SW 1271 (cell line): ENCODE measurements at regions not wholly inside any gene's neighbourhood (a gene's known extent, or its start where the extent isn't known, plus 50 kb on each side); places are given as distances from the start of the nearest gene placed in this dataset.

Source experiments
- DNase-seq, 2 experiments: peaks; one replicate each; lab custom pipeline; 2025; lab: John Stamatoyannopoulos, UW

DNA sequence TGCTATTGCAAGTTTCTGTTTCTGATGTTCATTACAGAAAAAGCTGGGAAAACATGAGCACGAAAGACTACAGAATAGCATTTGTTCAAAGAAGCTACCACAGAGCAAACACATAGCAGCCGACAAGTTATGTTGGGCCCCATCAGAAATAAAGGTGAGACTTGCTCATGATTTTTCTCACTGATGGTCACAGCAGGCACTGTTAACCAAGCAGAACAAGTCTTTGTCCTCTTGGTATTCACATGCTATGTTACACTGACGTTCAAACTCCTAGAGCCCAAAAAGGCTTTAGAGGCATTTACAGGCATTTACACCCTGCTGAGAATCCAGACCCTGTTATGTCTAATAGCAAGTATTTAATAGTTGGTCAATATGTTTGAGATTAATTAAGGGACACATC, 235.0 kb upstream of the HNMT start:
- no peak for DNase-seq

DNA sequence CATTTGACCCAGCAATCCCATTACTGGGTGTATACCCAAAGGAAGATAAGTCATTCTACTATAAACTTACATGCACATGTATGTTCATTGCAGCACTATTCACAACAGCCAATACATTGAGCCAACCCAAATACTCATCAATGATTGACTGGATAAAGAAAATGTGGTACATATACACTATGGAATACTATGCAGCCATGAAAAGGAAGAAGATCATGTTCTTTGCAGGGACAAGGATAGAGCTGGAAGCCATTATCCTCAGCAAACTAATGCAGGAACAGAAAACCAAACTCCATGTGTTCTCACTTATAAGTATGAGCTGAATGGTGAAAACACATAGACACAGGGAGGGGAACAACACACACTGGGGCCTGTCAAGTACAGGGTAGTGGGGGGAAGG, 226.7 kb upstream of the HNMT start:
- DNase-seq = no peak

DNA sequence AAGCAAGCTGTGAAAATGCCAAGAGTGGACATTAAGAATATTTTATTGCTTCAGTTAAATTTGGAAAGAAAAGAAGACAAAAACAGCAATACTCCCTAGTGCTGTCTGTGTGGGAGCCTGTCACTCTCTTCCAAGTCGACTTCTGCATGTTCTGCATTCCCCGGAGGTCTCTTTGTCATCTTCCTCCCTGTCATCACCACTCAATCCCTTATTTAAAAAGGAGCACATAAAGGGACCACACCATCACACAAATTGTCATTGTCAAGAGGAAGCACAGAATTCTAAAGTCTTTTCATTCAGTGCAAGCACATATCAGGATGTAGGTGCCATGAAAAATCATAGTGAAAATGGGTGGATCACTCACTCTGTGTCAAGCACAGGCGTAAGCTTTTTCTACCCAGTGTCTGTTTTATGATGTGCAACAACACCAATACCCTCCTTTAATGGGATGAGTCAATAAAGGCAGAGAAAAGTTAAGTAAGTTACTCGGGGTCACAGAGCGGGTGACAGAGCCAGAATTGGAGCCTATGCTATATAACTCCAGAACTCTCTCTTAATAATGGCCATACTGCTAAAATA, 222.4 kb upstream of the HNMT start:
- DNase-seq = no peak

DNA sequence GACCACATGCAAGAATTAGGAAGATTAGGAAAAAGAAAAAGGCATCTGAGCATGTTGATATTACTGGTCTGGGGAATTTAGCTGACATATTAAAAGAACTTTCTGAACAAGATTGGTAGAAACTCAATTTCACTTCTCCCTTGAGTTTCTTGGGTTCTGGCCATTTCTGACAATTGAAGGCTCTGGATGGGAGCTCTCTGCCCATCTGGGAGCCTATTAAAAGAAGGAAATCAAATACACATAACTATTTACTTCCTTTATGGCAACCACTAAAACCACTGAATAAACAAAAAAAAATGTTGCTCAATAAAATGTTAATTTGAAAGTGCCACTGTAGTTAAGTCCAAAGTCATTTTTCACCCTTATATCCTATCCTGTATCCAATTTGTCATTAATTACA, 216.8 kb upstream of the HNMT start:
- DNase-seq = no peak

DNA sequence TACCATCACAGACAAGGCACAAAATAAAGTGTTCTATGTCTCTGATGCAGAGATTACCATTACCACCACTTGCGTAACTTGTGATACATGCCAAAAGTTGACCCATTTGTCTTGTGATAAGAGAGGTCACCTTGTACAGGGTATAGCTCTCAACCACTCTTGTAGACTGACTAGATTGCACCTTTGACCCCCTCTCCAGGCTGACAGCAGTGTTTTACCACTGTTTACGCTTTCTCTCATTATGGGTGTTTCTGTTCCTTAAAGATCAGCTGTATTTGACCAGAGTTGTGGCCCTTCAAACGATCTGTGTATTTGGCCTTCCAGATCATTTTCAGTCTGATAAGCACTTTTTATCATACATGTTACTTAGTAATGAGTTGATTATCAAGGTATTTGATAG, 215.7 kb upstream of the HNMT start:
- DNase-seq = no peak

DNA sequence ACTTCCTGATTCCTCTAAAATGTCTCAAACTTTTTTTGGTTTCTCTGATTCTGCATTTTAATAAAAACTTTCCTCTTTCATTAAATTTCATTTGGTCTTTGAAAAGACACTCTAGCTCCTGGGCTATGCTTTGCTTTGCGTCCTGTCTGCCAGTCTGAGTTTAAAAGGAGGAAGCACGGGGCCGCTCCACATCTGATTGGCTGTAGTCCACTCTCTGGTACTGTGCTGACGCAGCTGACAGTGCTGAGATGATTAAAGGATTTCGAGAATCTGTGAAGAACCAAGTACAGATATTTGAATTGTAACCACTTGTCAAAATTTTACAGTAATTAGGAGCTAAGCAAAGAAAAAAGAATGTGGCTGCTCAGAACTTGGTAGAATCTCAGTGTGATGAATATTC, 199.6 kb upstream of the HNMT start:
- no peak for DNase-seq

DNA sequence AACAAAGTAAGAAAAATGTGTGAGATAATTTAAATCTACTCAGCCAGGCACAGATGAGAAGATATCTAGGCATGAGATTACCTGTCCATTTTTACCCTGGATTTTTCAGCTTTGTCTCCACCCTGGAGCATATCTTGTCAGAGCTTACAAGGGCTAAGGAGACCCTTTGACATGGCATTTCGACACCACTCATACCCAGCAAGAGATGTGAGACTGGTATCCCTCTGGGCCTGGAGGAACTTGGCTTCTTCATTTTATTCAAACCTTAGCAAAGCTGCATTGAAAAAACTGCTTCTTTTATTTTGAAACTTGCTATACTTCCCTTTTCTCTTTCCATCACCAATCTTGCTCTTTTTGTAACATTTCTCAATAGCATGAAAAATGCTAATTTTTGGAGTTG, 194.9 kb upstream of the HNMT start:
- no peak for DNase-seq

DNA sequence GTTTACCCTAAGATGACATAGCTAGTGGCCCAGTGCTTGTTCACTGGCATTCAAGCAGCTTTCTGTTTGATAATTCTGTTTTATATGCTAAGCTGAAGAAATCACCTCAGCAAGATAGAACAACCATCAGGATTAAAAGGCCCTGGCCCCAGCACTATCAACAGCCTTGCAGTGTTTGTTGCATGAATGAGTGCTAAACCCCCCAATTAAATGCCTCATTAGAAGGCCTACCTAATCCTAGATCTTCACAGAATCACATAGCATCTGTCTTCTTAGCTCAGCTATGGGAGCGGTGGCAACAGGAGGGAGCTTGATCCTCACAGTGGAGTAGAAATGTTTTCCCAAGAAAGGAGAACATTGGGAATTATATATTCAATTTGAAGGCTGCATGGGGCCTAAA, 194.1 kb upstream of the HNMT start:
- DNase-seq = no peak

DNA sequence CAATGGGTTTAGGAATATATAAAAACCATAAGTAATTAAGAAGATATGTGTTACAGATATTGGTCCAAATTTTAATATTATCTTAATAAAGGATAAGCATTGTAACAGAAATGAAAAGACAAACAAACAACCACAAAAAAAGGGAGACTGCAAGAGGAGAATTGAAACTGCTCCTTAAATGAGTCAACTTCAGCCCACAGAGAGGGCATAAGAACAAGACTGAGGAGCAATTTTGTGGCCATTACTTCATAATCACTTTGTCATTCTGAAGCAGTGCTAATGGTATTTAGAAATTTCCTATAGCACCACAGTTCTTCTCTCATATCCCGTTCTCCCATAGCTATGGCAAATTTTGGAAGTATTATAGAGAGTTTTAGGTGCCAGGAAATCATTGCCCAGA, 193.2 kb upstream of the HNMT start:
- no peak for DNase-seq

DNA sequence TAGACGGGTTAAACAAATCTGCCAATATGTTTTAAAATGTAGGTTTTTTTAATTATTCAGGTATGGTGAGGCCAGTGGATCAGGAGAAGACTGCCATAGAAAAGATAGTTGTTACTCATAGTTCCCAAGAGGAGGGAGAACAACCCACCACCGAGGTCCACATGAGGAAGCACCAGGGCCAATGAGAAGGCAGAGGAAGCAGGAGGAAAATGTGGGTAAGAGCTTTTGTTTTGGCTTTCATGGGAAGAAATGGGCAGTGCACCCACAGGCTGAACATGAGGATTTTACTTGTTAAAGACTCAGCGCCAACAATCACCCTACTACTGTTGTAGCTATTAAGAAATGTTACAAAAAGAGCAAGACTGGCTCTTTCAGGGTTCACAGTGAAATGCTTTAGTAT, 191.8 kb upstream of the HNMT start:
- DNase-seq = no peak

DNA sequence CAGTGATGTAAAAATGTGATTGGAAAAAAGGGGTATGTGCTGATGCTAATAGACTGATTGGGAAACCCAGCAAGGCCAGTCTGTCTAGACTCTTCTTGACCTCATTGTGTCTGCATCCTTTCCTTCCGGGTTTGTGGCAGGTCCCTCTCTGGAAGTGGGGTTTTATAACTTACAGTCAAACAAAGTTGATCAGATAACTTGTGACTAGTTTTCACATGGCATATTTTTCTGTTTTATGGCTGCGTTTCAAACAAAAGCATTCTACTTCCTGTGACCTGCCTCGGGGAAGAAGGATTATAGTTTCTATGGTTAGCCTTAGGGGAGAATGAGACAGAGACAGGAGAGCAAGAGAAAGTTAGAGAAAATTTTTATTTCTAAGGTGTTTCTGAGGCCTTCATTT, 188.7 kb upstream of the HNMT start:
- no peak for DNase-seq

DNA sequence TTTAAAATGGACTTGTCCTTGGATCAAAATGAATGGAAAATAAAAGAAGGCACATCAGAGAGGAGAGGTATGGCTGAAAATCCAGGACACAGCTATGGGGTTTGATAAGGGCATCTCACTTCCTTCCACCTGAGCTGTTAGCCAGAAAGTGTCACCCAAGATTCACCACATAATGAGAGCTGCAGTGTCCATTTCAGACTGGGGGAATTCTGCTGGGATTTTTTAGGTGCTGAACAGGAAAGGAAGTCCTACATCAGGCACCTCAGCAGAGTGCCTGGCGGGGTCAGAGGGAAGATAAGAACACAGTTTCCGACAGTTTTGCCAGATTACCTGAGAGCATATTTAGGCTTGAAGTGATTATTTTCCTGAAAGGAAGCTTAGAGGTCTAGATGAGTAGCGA, 187.6 kb upstream of the HNMT start:
- DNase-seq = no peak

DNA sequence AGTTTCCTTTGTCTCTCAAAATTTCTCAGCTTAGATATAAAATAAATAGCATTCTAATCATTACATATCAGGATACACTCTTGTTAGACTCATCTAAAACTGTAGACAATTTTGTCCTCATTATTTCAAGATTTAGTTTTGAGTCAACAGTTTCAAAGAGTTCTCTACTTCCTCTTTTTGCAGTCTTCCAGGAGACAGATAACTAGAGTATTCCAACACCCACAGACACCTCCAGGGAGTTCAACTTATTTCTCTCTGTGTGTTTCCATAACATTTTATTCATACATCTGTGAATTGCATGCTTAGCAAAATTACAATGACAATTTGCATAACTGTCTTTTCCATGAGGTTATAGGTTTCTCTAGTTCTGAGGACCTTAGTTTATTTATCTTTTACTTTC, 166.6 kb upstream of the HNMT start:
- no peak for DNase-seq

DNA sequence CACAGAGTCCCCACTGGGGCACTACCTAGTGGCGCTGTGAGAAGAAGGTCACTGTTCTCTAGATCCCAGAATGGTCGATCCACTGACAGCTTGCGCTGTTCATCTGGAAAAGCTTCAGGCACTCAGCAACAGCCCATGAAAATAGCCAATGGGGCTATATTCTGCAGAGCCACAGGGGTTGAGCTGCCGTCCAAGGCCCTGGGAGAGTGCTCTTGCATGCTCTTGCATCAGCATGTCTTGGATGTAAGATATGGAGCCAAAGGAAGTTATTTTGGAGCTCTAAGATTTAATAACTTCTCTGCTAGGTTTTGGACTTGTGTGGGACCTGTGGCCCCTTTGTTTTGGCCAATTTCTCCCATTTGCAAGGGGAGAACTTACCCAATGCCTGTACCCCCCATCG, 164.7 kb upstream of the HNMT start:
- DNase-seq = no peak

DNA sequence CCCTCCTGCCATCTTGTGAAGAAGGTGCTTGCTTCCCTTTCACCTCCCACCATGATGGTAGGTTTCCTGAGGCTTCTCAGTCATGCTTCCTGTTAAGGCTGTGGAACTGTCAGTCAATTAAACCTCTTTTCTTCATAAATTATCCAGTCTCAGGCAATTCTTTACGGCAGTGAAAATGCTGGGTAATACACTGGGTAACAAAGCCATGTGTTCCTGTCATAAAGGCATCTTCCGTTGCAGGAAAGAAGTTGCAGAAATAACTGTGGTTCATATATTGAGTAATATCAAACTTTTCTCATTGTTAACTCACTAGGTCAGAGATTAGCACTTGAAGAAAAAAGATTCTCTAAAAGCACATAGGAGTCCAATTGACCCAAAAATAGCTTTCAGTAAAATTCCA, 163.9 kb upstream of the HNMT start:
- no peak for DNase-seq

DNA sequence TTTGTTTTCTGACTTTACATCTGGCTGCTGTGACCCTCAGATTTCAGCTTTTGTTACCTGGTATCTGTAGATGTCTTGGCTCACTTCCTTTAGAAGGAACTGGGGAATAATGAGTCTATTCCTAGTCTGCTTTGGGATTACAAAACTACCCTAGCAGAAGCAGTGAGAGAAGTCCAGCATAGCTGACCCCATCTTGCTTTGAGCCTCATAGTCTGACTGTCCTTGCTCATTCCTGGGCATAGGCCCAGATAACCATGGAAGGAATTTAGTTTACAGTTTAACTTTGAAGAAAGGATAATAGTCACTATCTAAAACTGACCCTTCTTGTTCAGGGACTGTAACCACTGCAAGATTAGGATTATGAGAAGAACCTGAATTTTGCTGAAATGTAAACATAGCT, 163.0 kb upstream of the HNMT start:
- no peak for DNase-seq

DNA sequence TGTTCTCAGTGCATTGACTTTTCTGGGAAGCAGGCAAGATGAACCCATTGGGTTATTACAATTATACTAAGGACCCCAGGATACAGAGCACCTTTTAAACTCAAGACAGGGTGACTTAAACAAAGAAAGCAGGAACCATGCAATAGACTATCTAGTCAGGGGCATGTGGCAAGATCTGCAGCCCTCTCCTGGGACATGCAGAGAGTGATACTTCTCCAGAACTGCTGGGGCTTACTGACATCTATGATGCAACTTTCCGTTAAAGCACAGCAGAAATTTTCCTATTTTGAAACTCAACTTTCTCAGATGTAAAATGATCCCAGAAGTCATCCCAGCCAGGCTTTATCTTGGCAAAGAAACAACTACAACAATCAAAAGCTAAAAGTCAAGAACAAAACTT, 162.2 kb upstream of the HNMT start:
- DNase-seq = no peak

DNA sequence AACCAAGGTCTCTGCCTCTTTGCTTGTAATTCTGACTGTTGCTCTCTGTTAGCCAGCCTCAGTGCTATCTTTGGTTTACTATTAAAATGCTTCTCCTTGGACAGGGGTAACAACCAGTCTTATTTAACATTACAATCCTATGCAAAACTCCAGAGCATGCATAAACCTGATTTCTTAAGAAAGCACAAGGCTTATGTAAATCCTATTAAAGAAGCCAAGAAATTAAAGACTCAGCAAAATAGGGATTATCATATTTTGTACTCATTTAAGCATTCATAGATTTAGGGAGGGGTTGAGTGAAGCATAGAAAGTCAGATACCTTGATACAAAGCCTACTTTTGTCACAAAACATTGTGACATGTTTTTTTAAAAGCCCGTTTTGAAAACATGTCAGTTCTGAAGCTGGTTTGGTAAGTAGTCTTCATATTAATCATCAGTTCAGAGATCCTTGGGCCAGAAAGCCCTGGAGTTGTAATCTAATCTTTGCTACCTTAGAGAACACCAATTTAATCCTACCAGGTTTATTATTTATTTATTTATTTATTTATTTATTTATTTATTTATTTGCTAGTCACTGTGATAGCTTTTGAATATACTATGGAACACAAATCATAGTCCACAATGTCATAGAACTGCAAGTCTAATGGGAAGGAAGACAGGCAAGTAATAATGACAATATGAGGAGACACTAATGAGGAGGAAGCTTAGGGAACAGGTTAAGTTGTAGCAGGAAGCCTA, 158.0 kb upstream of the HNMT start:
- DNase-seq = no peak

DNA sequence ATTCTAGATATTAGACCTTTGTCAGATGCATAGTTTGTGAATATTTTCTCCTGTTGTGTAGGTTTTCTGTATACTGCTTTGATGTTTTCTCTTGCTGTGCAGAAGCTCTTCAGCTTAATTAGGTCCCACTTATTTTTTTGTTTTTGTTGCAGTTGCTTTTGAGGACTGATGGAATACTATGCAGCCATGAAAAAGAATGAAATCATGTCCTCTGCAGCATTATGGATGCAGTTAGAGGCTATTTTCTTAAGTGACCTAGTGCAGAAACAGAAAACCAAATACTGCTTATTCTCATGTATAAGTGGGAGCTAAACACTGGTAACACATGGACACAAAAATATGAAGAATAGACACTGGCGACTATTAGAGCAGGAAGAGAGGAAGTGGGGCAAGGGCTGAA, 155.0 kb upstream of the HNMT start:
- no peak for DNase-seq

DNA sequence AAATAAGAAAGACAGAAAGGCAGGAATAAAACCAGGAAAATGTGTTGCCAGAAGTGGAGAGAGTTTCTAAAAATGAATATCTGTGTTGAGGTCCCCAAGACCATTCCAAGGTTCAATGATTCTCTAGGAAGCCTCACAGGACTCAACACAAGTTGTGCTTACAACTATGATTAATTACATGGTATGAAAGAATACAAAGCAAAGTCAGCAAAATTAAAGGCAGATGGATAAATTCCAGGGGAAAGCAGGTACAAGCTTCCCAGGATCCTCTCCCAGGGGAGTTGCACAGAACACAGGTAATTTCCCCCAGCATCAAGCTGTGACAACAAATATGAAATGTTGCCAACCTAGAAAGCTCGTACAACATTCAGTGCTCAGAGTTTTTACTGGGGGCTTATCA, 154.4 kb upstream of the HNMT start:
- DNase-seq = no peak

DNA sequence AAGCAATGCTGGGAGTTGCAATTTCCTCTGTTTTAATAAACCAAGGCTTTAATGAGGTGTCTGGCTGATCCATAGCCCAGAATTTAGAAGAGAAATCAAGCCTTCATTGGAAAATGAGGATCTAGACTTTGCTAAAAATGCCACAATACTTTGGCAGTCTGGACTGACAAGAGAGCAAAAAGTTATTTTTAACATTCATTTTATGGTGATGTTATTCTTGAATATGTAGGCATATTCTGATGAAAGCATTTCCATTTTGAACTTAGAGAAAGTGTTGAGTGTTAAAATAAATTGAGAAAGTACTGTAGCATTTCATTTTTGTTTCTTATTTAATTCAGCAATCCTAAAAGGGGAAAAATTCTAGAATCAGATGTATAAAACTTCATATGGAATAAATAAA, 151.8 kb upstream of the HNMT start:
- DNase-seq = no peak

DNA sequence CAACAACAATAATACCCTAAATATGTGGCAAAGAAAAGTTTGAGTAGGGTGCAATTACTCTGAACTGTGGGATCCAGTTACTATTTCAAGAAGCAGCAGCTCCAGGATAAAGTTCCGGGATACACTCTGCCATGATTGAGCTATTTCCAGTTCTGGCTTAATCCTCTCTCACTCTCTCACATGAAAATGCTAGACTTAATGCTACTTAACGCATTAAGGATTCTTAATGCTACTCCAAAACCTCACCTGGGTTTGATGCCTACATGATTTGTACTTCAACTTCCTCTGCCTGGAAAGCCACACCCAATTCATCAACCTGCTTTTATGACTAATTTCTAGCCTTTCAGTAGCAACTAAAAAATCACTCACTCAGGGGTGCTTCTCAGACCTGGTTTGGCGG, 151.1 kb upstream of the HNMT start:
- no peak for DNase-seq

DNA sequence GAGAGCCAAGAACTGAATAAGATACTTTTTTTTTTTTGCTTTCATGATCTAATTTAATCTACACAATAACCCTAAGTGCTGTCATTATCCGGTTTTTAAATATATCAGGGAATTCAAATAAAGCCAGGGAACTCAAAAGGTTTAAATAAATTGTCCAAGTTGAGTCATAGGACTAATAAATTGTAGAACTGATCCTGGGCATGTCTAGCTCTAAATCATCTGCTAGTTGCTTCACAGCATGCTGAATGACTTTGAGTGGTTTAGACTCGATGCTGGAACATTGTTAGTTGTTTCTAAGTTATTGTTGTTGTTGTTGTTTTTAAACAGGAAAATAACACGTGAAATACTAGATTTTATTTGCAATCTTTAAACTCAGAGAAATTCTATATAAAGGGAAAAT, 147.2 kb upstream of the HNMT start:
- DNase-seq = no peak

DNA sequence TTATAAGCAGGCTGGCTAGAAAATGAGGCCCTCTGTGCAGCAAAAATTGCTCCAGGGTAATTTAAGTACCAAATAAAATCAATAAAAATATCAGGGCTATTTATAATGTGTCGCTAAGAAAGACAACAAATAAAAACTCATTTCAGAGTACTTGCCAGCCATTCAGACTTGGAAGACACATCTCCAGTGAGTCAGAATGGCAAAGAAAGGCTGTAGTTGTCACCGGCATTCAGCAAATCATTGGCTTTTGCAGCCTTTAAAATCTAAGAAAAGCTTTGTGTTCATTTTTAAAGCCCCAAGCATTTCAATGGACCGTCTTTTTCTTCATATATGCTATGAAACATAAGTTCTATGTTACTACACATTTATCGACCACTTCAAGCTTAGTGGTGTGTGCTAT, 141.1 kb upstream of the HNMT start:
- DNase-seq = no peak
